Fibroblast of villous mesenchyme (primary cell): ENCODE measurements at regions not wholly inside any gene's neighbourhood (a gene's known extent, or its start where the extent isn't known, plus 50 kb on each side); places are given as distances from the start of the nearest gene placed in this dataset.

Experiments
- DNase-seq: peaks from one replicate; pipeline ENCODE4 v3.0.0-alpha.2; 2010; ENCODE audit warnings: low read depth
- H3K4me3 ChIP-seq: 2 replicates; pipeline ENCODE4 v1.5.1; 2011; ENCODE audit warnings: low read depth, mild to moderate bottlenecking, low read length
- CTCF ChIP-seq: IDR thresholded peaks from 2 replicates; pipeline ENCODE4 v1.5.1; 2012; ENCODE audit warnings: low read depth, mild to moderate bottlenecking, low read length; ENCODE audit not compliant: insufficient read depth

DNA sequence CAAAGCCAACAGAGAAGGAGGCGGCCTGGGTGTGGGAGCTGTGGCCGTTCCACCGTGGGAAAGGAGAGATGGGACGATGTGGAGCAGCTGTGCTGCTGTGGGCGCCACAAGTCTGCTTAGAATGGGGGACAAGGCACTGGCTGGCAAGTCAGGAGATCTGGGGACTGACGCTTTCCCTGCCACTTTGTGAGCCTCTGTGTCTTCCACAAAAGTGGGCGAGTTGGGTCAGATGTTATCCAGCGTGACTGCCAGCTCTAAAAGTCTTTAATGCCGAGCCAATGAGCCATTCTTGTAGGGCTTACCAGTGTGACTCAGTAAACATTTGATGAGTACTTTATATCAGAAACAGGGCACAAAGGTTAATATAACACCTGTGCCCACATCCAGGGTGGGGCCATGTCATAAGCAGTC is 113.6 kb upstream of the MGAT5 start:
- H3K4me3 ChIP-seq = no peak overlapping the region
- no peak for TF ChIP-seq CTCF
- no peak for DNase-seq

GRCh38 chr2:134141598-134142340 is 112.1 kb upstream of the MGAT5 start:
- TF ChIP-seq CTCF = no peak
- no peak for DNase-seq

DNA sequence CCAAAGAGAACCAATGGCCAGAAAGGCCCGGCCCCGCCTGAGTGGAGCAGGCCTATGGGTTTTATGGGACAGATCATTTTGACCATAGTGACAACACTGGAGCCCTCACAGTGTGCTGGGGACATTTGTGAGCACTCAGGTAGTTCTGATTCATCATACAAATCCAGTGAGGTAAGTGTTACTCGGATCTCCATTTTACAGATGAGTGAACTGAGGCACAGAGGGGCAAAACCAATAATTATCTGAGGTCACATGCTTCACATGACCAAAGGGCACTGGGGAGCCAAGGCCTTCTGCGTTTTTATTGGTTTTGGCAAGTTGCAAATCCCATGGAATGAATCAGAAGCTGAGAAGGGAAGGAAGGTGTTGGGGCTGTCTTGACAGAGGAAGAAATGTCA is 111.5 kb upstream of the MGAT5 start:
- no peak for DNase-seq
- H3K4me3 ChIP-seq = no peak overlapping the region
- no peak for TF ChIP-seq CTCF

More at GRCh38 chr2:134141598-134142340, 112.1 kb upstream of the MGAT5 start:
- no peak overlapping the region for H3K4me3 ChIP-seq

- TF ChIP-seq CTCF = no peak
- H3K4me3 ChIP-seq = no peak overlapping the region
- DNase-seq = no peak
Observed at GRCh38 chr2:134142903-134143302, 111.0 kb upstream of the MGAT5 start.

- DNase-seq = no peak
- TF ChIP-seq CTCF = no peak
Observed at GRCh38 chr2:134143568-134143967, 110.3 kb upstream of the MGAT5 start.

DNA sequence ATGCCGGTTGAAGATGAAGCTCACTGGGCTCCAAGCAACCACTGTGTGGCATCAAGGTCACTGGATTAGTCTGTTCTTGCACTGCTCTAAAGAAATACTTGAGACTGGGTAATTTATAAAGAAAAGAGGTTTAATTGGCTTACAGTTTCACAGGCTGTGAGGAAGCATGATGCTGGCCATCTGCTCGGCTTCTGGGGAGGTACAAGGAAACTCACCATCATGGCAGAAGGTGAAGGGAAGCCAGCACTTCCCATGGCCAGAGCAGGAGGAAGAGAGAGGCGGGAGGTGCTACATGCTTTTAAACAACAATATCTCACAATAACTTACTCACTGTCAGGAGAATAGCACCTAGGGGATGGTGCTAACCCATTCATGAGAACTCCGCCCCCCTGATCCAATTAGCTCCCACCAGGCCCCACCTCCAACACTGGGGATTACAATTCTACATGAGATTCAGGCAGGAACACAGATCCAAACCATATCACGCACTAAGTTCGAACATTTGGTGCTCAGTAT is 109.7 kb upstream of the MGAT5 start:
- no peak for TF ChIP-seq CTCF
- no peak overlapping the region for H3K4me3 ChIP-seq
- no peak for DNase-seq

More at GRCh38 chr2:134143568-134143967, 110.3 kb upstream of the MGAT5 start:
- no peak overlapping the region for H3K4me3 ChIP-seq
